ENCODE measurements at regions not wholly inside any gene's neighbourhood (a gene's known extent, or its start where the extent isn't known, plus 50 kb on each side); places are given as distances from the start of the nearest gene placed in this dataset.
A peak's percentile ranks its signal among the peaks of the same experiment; 100 is the strongest.
"Not testable (repeated sequence)": the region's sequence is repeated elsewhere in the genome, so short reads cannot be mapped to it uniquely, and the experiment has no call there.

GRCh38 chr5:2110934-2111462 lies 228.3 kb upstream of the IRX4 start:
- no peak for DNase-seq (ENCODE audit: low read depth)

DNA sequence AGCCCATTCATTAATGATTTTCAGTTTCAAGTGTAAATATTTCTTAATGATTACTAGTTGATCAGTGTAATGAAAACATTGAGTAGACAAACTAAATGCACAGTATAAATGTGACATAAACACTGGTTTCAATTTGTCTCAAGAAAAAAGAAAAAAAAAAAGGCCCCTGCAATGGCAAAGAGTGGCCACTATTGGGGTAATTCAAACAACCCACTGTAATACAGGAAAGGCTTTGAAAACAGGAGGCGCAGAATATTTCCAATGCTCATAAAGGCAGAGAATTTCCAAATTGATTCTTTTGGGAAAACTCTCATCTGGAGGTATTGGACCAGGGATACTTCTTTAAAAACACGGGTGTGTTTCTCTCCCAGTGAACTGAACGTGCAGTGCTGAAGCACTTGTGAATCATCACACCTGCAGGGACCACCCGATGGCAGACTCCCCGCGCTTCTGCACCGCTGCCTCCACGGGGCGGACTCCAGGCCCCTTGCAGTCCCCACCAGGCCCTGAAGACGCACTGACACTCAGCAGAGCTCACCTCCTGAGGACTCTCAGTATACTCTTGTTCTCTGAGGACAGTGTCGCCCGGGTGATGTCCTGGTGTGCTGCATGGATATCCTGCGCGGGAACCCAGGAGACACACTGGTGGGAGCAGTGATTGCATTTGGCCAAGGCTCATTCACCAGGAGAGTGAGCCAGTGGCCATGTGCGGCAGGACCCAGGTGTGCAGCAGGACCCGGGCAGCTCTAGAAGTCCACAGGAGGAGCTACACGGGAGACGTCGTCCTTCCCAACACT lies 227.6 kb upstream of the IRX4 start:
- DNase-seq (ENCODE audit: low read depth) = no peak

GRCh38 chr5:2109566-2109965 lies 226.8 kb upstream of the IRX4 start:
- peak; percentile 3 for DNase-seq (ENCODE audit: low read depth)

- DNase-seq (ENCODE audit: low read depth) = no peak
Observed at GRCh38 chr5:2106721-2107120, 224.0 kb upstream of the IRX4 start.

DNA sequence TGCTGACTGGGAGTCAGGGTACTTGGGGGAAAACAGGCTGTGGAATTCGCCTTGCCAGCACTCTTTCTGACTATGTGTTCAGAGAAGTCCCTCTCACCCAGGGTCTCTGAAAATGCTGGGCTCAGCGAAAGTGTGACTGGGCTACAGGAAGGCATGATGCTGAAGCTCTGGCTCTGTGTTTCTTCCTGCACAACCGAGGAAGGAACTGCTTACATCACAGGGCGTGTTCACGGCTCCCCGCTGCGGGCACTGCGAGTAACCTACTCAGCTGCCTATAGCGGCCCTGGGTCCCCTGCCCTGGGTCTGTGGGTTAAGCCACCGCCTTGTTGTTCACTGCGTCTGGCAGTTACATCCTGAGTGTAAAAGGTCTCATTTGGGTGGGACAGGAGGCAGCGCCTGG lies 222.4 kb upstream of the IRX4 start:
- DNase-seq (ENCODE audit: low read depth) = no peak

GRCh38 chr5:2103940-2104339 lies 221.2 kb upstream of the IRX4 start:
- no peak for DNase-seq (ENCODE audit: low read depth)

DNA sequence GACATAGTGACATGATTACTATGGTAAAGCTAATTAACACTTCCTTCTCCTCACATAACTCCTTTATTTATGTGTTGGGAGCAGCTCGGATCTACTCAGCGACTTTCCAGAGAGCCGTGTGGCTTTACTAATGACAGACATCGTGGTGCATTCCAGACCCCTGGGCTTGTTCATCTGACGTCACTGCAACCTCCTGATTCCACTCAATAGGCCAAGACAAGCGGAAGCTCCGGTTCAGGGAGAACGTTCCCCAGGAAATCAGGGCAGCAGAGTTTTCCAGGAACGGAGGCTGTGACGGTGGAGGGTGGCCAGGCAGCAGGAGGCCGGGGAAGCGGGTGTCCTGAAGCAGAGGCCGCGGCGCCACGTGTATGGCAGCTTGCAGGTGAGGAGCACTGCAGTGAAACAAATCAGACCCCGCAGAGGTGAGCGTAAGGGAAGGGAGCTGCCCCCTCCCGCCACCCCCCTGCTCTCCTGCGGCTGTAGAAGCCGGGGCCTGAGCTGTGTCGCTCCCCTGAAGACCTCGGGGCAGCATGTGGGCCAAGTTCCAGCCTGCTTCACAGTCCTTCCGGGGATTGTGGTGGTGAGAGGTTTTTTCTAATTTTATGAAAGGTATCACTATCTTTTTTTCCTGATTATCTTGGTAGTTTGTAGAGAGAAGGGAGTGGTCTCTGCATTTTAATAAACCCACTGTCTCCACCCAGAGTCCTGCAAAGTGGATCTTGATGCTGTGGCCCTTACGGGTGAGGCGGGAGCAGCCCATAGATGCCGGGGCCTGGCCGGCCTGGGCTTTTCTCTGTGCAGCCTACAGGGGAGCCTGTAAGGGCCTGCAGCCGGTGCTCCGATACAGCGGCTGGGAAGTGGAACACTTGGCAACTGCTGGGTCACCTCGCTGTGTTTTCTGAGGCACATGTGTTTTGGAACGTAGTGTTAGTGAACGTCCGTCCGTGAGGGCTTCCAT lies 220.4 kb upstream of the IRX4 start:
- DNase-seq (ENCODE audit: low read depth) = no peak

DNA sequence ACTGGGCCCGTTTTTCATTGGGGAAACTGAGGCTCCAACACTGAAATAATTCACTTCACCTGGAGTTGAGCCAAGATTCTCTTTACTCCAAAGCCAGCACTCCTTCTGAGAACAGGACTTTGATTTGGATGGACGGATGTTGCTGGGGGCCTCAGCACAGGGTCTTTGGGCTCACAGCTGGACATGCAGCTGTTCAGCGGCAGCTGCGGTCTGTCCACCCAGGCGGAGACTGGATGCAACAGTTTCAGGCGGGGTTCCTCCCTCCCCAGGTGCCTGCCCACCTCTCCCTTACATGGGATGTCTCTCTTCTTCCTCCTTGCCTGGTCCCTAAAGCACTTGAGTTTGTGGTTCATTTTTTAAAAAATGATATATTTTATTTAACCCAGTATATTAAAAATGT lies 219.0 kb upstream of the IRX4 start:
- no peak for DNase-seq (ENCODE audit: low read depth)

DNA sequence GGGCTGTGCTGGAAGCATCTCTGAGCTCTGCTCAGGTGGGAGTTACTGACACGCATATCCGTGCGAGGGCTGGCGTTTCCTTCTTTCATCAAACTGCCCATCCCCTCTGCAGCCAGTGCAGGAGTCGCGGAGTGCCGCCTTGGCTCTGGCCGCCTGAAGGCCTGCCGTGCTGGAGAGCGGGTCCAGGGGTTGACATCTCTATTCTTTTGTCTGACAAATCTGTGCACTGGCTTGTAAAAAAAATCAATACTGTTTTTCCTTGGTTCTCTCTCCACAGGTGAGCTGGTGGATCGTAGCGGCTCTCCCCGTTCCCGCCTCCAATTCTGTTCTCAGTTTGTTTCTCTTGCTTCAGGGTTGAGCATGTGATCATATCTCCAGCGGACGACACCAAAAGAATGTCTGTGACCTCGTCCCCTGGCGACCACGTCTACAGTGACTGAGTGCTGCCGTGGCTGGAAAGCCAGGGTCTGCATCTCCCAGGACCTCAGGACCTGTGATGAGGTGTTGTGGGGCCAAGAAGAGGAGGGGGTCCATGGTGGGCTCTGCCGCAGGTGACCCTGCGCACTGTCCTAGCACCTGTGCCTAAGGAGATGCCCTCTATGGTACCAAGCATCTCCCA lies 214.3 kb upstream of the IRX4 start:
- no peak for DNase-seq (ENCODE audit: low read depth)

GRCh38 chr5:2095011-2095410 lies 212.3 kb upstream of the IRX4 start:
- DNase-seq (ENCODE audit: low read depth) = no peak

GRCh38 chr5:2094616-2094995 lies 211.9 kb upstream of the IRX4 start:
- no peak for DNase-seq (ENCODE audit: low read depth)

- DNase-seq (ENCODE audit: low read depth) = peak; percentile 18
Observed at GRCh38 chr5:2093859-2094615, 211.3 kb upstream of the IRX4 start.

GRCh38 chr5:2091921-2092320 lies 209.2 kb upstream of the IRX4 start:
- no peak for DNase-seq (ENCODE audit: low read depth)

- no peak for DNase-seq (ENCODE audit: low read depth)
Observed at GRCh38 chr5:2087980-2088379, 205.3 kb upstream of the IRX4 start.

DNA sequence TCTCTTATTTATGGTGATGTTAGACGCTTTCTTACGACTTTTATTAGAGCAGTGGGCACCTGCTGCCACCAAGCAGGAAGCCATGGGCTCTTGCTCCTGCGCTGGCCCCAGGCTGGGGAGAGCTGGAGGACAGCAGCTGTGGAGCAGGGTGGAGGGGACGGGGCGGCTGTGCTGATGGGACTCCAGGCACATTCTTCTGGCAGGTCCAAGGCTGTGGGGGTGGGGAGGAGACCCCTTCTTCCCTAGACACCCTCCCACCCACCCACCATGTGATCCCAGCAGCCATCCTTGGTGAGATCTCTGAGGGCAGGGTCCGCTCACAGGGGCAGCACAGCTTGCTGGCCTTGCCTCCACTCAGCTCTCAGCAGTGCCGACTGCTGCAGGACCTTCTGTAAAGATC lies 192.6 kb upstream of the IRX4 start:
- no peak for DNase-seq (ENCODE audit: low read depth)

GRCh38 chr5:2071562-2071961 lies 188.8 kb upstream of the IRX4 start:
- DNase-seq (ENCODE audit: low read depth) = no peak

DNA sequence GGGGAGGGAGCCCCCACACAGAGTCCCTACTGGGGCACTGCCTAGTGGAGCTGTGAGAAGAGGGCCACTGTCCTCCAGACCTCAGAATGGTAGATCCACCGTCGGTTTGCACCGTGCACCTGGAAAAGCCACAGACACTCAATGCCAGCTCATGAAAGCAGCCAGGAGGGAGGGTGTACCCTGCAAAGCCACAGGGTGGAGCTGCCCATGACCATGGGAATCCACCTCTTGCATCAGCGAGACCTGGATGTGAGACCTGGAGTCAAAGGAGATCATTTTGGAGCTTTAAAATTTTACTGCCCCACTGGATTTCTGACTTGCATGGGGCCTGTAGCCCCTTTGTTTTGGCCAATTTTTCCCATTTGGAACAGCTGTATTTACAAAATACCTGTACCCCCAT lies 188.1 kb upstream of the IRX4 start:
- not testable (repeated sequence) for DNase-seq (ENCODE audit: low read depth)

GRCh38 chr5:2068531-2068930 lies 185.8 kb upstream of the IRX4 start:
- DNase-seq (ENCODE audit: low read depth) = no peak

- DNase-seq (ENCODE audit: low read depth) = no peak
Observed at GRCh38 chr5:2066373-2066772, 183.6 kb upstream of the IRX4 start.

GRCh38 chr5:2063380-2063779 lies 180.7 kb upstream of the IRX4 start:
- not testable (repeated sequence) for DNase-seq (ENCODE audit: low read depth)

- DNase-seq (ENCODE audit: low read depth) = no peak
Observed at GRCh38 chr5:2052687-2053086, 170.0 kb upstream of the IRX4 start.

Data from myocyte (in vitro differentiated cells).